H1 (cell line): ENCODE measurements at regions not wholly inside any gene's neighbourhood (a gene's known extent, or its start where the extent isn't known, plus 50 kb on each side); places are given as distances from the start of the nearest gene placed in this dataset.

Experiments
- CTCF ChIA-PET: fragments of 300-600 bp; sonication (Branson Sonifier 250); formaldehyde crosslinking; loops from one replicate; lab custom pipeline; 2021; ENCODE audit not compliant: partially characterized antibody; lab: Charles Lee
- POLR2A ChIA-PET: fragments of 300-600 bp; sonication (Branson Sonifier 250); formaldehyde crosslinking; loops from one replicate; lab custom pipeline; 2021; ENCODE audit warnings: inconsistent platforms; ENCODE audit not compliant: partially characterized antibody; lab: Charles Lee
- DNase-seq, 2 experiments: peaks; one replicate each; pipeline versions ENCODE4 v3.0.0 to v3.0.0-alpha.2; 2010 to 2022; ENCODE audit warnings: low spot score in 2 of 2, low read depth in 1 of 2, mixed read lengths in 1 of 2
- FAIRE-seq: peaks from 2 replicates; lab custom pipeline; 2011; peaks lifted over from hg19 to GRCh38; lab: Jason Lieb, UNC
- H2AFZ ChIP-seq: 2 replicates; pipeline ENCODE4 v1.8.1; 2012; ENCODE audit warnings: low read length, inconsistent platforms
- H2AK5ac ChIP-seq: 2 replicates; pipeline ENCODE4 v1.6.1; 2013; ENCODE audit warnings: low read depth, low read length
- H2BK120ac ChIP-seq: replicated peaks from 2 replicates; pipeline ENCODE3; 2013; ENCODE audit warnings: low read depth, low read length, inconsistent platforms
- H2BK12ac ChIP-seq: 2 replicates; pipeline ENCODE4 v1.6.1; 2013; ENCODE audit warnings: low read depth, low read length
- H2BK15ac ChIP-seq: 2 replicates; pipeline ENCODE4 v1.6.1; 2013; ENCODE audit warnings: low read length
- H2BK20ac ChIP-seq: 2 replicates; pipeline ENCODE4 v1.6.1; 2013; ENCODE audit warnings: low read length
- H2BK5ac ChIP-seq: 2 replicates; pipeline ENCODE4 v1.6.1; 2013; ENCODE audit warnings: low read depth, low read length
- H3K14ac ChIP-seq: 2 replicates; pipeline ENCODE4 v1.6.1; 2013; ENCODE audit warnings: inconsistent platforms; ENCODE audit not compliant: insufficient read length
- H3K18ac ChIP-seq: 2 replicates; pipeline ENCODE4 v1.6.1; 2013; ENCODE audit warnings: low read length; ENCODE audit errors: extremely low read depth
- H3K23ac ChIP-seq: 2 replicates; pipeline ENCODE4 v1.6.1; 2013; ENCODE audit warnings: inconsistent platforms; ENCODE audit not compliant: insufficient read length
- H3K23me2 ChIP-seq: 2 replicates; pipeline ENCODE4 v1.6.1; 2013; ENCODE audit warnings: low read depth, low read length
- H3K27ac ChIP-seq: 2 replicates; pipeline ENCODE4 v1.6.1; 2011; ENCODE audit warnings: low read depth, low read length, inconsistent platforms
- H3K27me3 ChIP-seq, 4 experiments: replicated peaks in 1 of 4; 1 replicate in 1 of 4; 2 replicates in 3 of 4; pipeline versions ENCODE4 v1.6.1 to v1.8.1; 2011 to 2013; ENCODE audit warnings: low read length in 3 of 4, mild to moderate bottlenecking in 3 of 4, inconsistent platforms in 2 of 4, mixed read lengths in 2 of 4, moderate library complexity in 1 of 4; ENCODE audit not compliant: control insufficient read depth in 3 of 4, insufficient read depth in 3 of 4; ENCODE audit errors: extremely low read depth in 1 of 4
- H3K36me3 ChIP-seq, 4 experiments: 2 replicates each; pipeline versions ENCODE4 v1.6.1 to v1.8.1; 2011 to 2013; ENCODE audit warnings: mild to moderate bottlenecking in 4 of 4, low read length in 3 of 4, moderate library complexity in 2 of 4, control low read depth in 1 of 4, inconsistent platforms in 1 of 4; ENCODE audit not compliant: insufficient read depth in 4 of 4, control insufficient read depth in 2 of 4
- H3K4ac ChIP-seq: replicated peaks from 2 replicates; pipeline ENCODE3; 2013; ENCODE audit warnings: low read length, low read depth, mixed read lengths, inconsistent platforms; ENCODE audit not compliant: insufficient read length
- H3K4me1 ChIP-seq, 4 experiments: replicated peaks in 1 of 4; 1 replicate in 1 of 4; 2 replicates in 3 of 4; pipeline versions ENCODE4 v1.6.1 to v1.8.1; 2011 to 2013; ENCODE audit warnings: low read length in 3 of 4, inconsistent platforms in 2 of 4, mixed read lengths in 1 of 4; ENCODE audit not compliant: insufficient read depth in 4 of 4, control insufficient read depth in 3 of 4
- H3K4me2 ChIP-seq, 2 experiments: 2 replicates each; pipeline versions ENCODE4 v1.6.1 to v1.8.1; 2011 to 2013; ENCODE audit warnings: low read depth in 2 of 2, low read length in 2 of 2, control low read depth in 1 of 2, inconsistent platforms in 1 of 2, mild to moderate bottlenecking in 1 of 2; ENCODE audit not compliant: insufficient read depth in 1 of 2
- H3K4me3 ChIP-seq, 4 experiments: fragments of 200-600, 300-600 bp in 1 of 4; sonication (generic), shearing (Covaris generic), sonication (Bioruptor Twin) in 1 of 4; 2 replicates each; pipeline versions ENCODE4 v1.5.1 to v1.8.1; 2011 to 2016; ENCODE audit warnings: low read length in 4 of 4, low read depth in 3 of 4, control low read depth in 2 of 4, inconsistent platforms in 2 of 4, mild to moderate bottlenecking in 2 of 4, mixed read lengths in 1 of 4, moderate library complexity in 1 of 4; ENCODE audit not compliant: insufficient read depth in 2 of 4; ENCODE audit errors: extremely low read depth in 1 of 4
- H3K56ac ChIP-seq: replicated peaks from 2 replicates; pipeline ENCODE3; 2013; ENCODE audit warnings: low read depth, mild to moderate bottlenecking, mixed read lengths, low read length, inconsistent platforms; ENCODE audit not compliant: insufficient read length
- H3K79me1 ChIP-seq: 2 replicates; pipeline ENCODE4 v1.6.1; 2013; ENCODE audit warnings: low read depth, low read length, control low read depth
- H3K79me2 ChIP-seq, 2 experiments: 2 replicates each; pipeline versions ENCODE4 v1.6.1 to v1.8.1; 2012 to 2013; ENCODE audit warnings: low read length in 2 of 2, mild to moderate bottlenecking in 2 of 2, inconsistent platforms in 1 of 2; ENCODE audit not compliant: insufficient read depth in 2 of 2, control insufficient read depth in 1 of 2
- H3K9ac ChIP-seq, 4 experiments: replicated peaks in 1 of 4; 1 replicate in 1 of 4; 2 replicates in 3 of 4; pipeline versions ENCODE4 v1.6.1 to v1.8.1; 2011 to 2013; ENCODE audit warnings: low read depth in 3 of 4, low read length in 3 of 4, control low read depth in 2 of 4, mild to moderate bottlenecking in 2 of 4, moderate library complexity in 2 of 4, inconsistent platforms in 1 of 4; ENCODE audit errors: extremely low read depth in 1 of 4
- H3K9me3 ChIP-seq, 2 experiments: 2 replicates each; pipeline versions ENCODE4 v1.6.1 to v1.8.1; 2012 to 2013; ENCODE audit warnings: mild to moderate bottlenecking in 2 of 2, moderate library complexity in 2 of 2, control low read depth in 1 of 2, inconsistent platforms in 1 of 2, low read depth in 1 of 2, low read length in 1 of 2, mixed read lengths in 1 of 2; ENCODE audit not compliant: insufficient read depth in 2 of 2
- H4K20me1 ChIP-seq, 2 experiments: replicated peaks in 1 of 2; 2 replicates each; pipeline versions ENCODE3 to v1.8.1; 2011 to 2013; ENCODE audit warnings: inconsistent platforms in 2 of 2, low read length in 2 of 2, mild to moderate bottlenecking in 1 of 2; ENCODE audit not compliant: insufficient read depth in 2 of 2, control insufficient read depth in 1 of 2
- H4K5ac ChIP-seq: 2 replicates; pipeline ENCODE4 v1.6.1; 2013; ENCODE audit warnings: low read length, low read depth, mixed read lengths, inconsistent platforms; ENCODE audit not compliant: insufficient read length
- H4K8ac ChIP-seq: 2 replicates; pipeline ENCODE4 v1.8.0; 2013; ENCODE audit warnings: mild to moderate bottlenecking, moderate library complexity, low read length, inconsistent platforms; ENCODE audit not compliant: insufficient read depth; ENCODE audit errors: extremely low read depth
- H4K91ac ChIP-seq: replicated peaks from 2 replicates; pipeline ENCODE3; 2013; ENCODE audit warnings: low read length, mixed read lengths, inconsistent platforms; ENCODE audit not compliant: insufficient read length
- BACH1 ChIP-seq: IDR thresholded peaks from 2 replicates; pipeline ENCODE4 v1.6.1; 2012; ENCODE audit warnings: low read length, improper control_type of control experiment
- BCL11A ChIP-seq, 2 experiments: IDR thresholded peaks; one replicate each; pipeline ENCODE4 v1.6.1; 2011; ENCODE audit warnings: low read depth in 2 of 2, low read length in 2 of 2, mild to moderate bottlenecking in 2 of 2
- CEBPB ChIP-seq: IDR thresholded peaks from 2 replicates; pipeline ENCODE4 v1.6.1; 2012; ENCODE audit warnings: low read depth, low read length
- CTBP2 ChIP-seq: IDR thresholded peaks from 2 replicates; pipeline ENCODE4 v1.7.0; 2011; ENCODE audit warnings: borderline replicate concordance, mild to moderate bottlenecking, moderate library complexity, mixed read lengths, low read length; ENCODE audit not compliant: insufficient read depth, insufficient read length
- HDAC2 ChIP-seq, 2 experiments: fragments of 300-600 bp in 1 of 2; sonication (generic) in 1 of 2; IDR thresholded peaks; 2 replicates each; pipeline ENCODE4 v1.6.1; 2011 to 2012; ENCODE audit warnings: low read depth in 2 of 2, low read length in 2 of 2, mild to moderate bottlenecking in 2 of 2, moderate library complexity in 2 of 2, borderline replicate concordance in 1 of 2, inconsistent platforms in 1 of 2
- KDM1A ChIP-seq: fragments of 200-600, 300-600 bp; sonication (generic); IDR thresholded peaks from 2 replicates; pipeline ENCODE4 v1.7.1; 2016; ENCODE audit warnings: mild to moderate bottlenecking, low read length, borderline replicate concordance
- KDM4A ChIP-seq: IDR thresholded peaks from one replicate; pipeline ENCODE4 v1.7.1; 2012; ENCODE audit warnings: low read depth, mild to moderate bottlenecking, moderate library complexity, low read length, inconsistent platforms; ENCODE audit not compliant: severe bottlenecking
- KDM5A ChIP-seq: fragments of 200-600 bp; IDR thresholded peaks from 2 replicates; pipeline ENCODE4 v1.7.1; 2012; ENCODE audit warnings: mild to moderate bottlenecking, low read length, inconsistent platforms, mixed read lengths
- RFX5 ChIP-seq: IDR thresholded peaks from 2 replicates; pipeline ENCODE4 v1.6.1; 2011; ENCODE audit warnings: low read depth, low read length, improper control_type of control experiment, borderline replicate concordance
- SIN3A ChIP-seq, 2 experiments: IDR thresholded peaks in 1 of 2; conservative IDR thresholded peaks in 1 of 2; 2 replicates each; pipeline ENCODE4 v1.6.1; 2011 to 2012; ENCODE audit warnings: low read length in 2 of 2, improper control_type of control experiment in 1 of 2, low read depth in 1 of 2, mild to moderate bottlenecking in 1 of 2
- TAF1 ChIP-seq: IDR thresholded peaks from 2 replicates; pipeline ENCODE4 v1.6.1; 2011; ENCODE audit warnings: mild to moderate bottlenecking, low read depth, low read length
- WGBS, 2 experiments: shearing (Covaris generic) in 1 of 2; methylation state at CpG; one replicate each; pipeline versions ENCODE4 v1.1.6 to v1.1.7; 2013 to 2015; ENCODE audit warnings: low lambda C conversion rate in 2 of 2, mixed read lengths in 2 of 2, inconsistent platforms in 1 of 2, low coverage in 1 of 2, missing lambda C conversion rate in 1 of 2; ENCODE audit not compliant: insufficient replicate concordance in 2 of 2, insufficient coverage in 1 of 2, insufficient read length in 1 of 2; ENCODE audit errors: extremely low coverage in 1 of 2, missing lambda C conversion rate in 1 of 2; 5-methylcytosine and 5-hydroxymethylcytosine counted together
- TF ChIP-seq, protein P1 (sequence below): IDR thresholded peaks from 2 replicates; pipeline ENCODE4 v1.6.1; 2011; ENCODE audit warnings: low read depth, mild to moderate bottlenecking, low read length; ENCODE audit not compliant: insufficient read depth

DNA sequence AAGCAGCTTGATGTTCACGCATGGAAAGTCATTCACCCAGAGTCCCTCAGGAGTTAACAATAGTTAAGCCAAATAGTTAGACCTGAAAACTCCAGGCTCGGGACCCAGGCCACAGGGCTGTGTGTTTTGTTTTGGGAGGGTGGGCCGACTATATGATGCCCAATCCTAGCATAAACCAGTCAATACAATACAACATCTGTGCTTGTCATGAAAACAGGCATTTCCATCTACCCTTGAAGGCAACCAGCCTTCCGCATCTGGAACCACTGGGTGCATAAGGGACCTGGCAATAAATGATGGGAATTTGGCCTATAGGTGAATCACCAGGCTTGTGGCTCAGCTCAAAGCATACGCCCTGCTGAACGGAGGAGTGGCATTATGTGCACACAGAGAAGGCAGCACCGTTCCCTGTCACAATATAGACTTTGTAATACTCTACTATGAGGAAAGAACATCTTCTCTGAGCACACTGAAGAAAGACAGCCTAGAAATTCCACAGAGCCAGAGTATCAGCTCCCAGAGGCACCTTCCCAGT is 91.0 kb upstream of the FOXN3 start:
- H2AFZ ChIP-seq, result no peak overlapping the region
- no peak overlapping the region for H3K56ac ChIP-seq
- CTCF ChIA-PET, result interaction anchor here (0.6 kb wide), 1 partner anchor 40 kb away, joined by 6 read pairs; no protein-coding TSS in a partner anchor
- 88% methylated on average over 7 of the region's 7 CpGs; no CpG with 5 or more reads in 1 of the 2 experiments for WGBS, 2 experiments
- H3K14ac ChIP-seq, result no peak overlapping the region
- H3K27ac ChIP-seq, result no peak overlapping the region
- DNase-seq (no peak), FAIRE-seq (no peak)
- no peak overlapping the region for H4K8ac ChIP-seq
- H2BK120ac ChIP-seq, result no peak overlapping the region
- H3K9me3 ChIP-seq, result no peaks in the 10 kb centered on the region; a peak in 1 of 4 replicates
- no peak overlapping the region for H4K5ac ChIP-seq
- no peak overlapping the region for H3K23ac ChIP-seq
- H3K9ac ChIP-seq, result no peak overlapping the region
- H3K18ac ChIP-seq, result no peak overlapping the region
- POLR2A ChIA-PET, result no interaction called here
- no peaks in the 10 kb centered on the region for H4K20me1 ChIP-seq
- no peak overlapping the region for H4K91ac ChIP-seq
- H3K4me1 ChIP-seq, result peaks cover 3 to 8% (median 6%) of the 10 kb centered on the region in 4 experiments; a peak in 6 of 7 replicates
- H2BK15ac ChIP-seq, result no peak overlapping the region
- no peak overlapping the region for H3K4me3 ChIP-seq
- H2AK5ac ChIP-seq, result no peak overlapping the region
- H3K4me2 ChIP-seq, result no peak overlapping the region
- peaks cover 0 to 50% of the 10 kb centered on the region in 2 experiments; a peak in 2 of 4 replicates for H3K79me2 ChIP-seq
- peaks cover 6% of the 10 kb centered on the region; the same call in 1 of the 2 replicates for H3K79me1 ChIP-seq
- H2BK20ac ChIP-seq, result no peak overlapping the region
- no peak for TF ChIP-seq KDM1A
- no peak for TF ChIP-seq CTBP2
- no peak for TF ChIP-seq HDAC2 (IDR thresholded peaks at IDR 0.05; ENCODE audit: borderline replicate concordance in 1 of 2, low read depth in 2 of 2, low read length in 2 of 2)
- no peak for TF ChIP-seq RFX5
- TF ChIP-seq KDM4A, result no peak
- no peak for TF ChIP-seq BCL11A (IDR thresholded peaks at IDR 0.05; ENCODE audit: low read depth in 2 of 2, low read length in 2 of 2)
- no peak for TF ChIP-seq SIN3A (conservative IDR thresholded peaks at IDR 0.05 in 1 of 2, IDR thresholded peaks at IDR 0.05 in 1 of 2; ENCODE audit: low read depth in 1 of 2, low read length in 2 of 2)
- no peak for TF ChIP-seq BACH1
- no peak for TF ChIP-seq KDM5A
- no peak for TF ChIP-seq CEBPB
- TF ChIP-seq, protein P1, sequence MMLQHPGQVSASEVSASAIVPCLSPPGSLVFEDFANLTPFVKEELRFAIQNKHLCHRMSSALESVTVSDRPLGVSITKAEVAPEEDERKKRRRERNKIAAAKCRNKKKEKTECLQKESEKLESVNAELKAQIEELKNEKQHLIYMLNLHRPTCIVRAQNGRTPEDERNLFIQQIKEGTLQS, result no peak
- no peak for TF ChIP-seq TAF1
- H3K23me2 ChIP-seq, result no peaks in the 10 kb centered on the region
- no peak overlapping the region for H2BK12ac ChIP-seq
- H3K27me3 ChIP-seq, result no peaks in the 10 kb centered on the region
- H3K36me3 ChIP-seq, result peaks cover 0 to 5% (median 1%) of the 10 kb centered on the region in 4 experiments; a peak in 1 of 8 replicates
- H3K4ac ChIP-seq, result no peak overlapping the region
- H2BK5ac ChIP-seq, result no peak overlapping the region
